Fibroblast of lung (primary cell): ENCODE measurements at regions not wholly inside any gene's neighbourhood (a gene's known extent, or its start where the extent isn't known, plus 50 kb on each side); places are given as distances from the start of the nearest gene placed in this dataset.

Experiments used
- DNase-seq, 2 donors: peaks; one replicate each; pipeline versions ENCODE4 v3.0.0 to v3.0.0-alpha.2; 2010; ENCODE audit warnings: low read depth in 2 of 2
- H2AFZ ChIP-seq: 2 replicates; pipeline ENCODE4 v1.5.1; 2012; ENCODE audit warnings: low read length, control low read depth, inconsistent platforms
- H3K27ac ChIP-seq: 2 replicates; pipeline ENCODE4 v1.5.1; 2011; ENCODE audit warnings: low read length, control low read depth; ENCODE audit not compliant: insufficient read depth
- H3K27me3 ChIP-seq: 2 replicates; pipeline ENCODE4 v1.5.1; 2011; ENCODE audit warnings: mild to moderate bottlenecking, low read length; ENCODE audit not compliant: control insufficient read depth, insufficient read depth
- H3K36me3 ChIP-seq: 2 replicates; pipeline ENCODE4 v1.5.1; 2011; ENCODE audit warnings: low read length; ENCODE audit not compliant: control insufficient read depth, insufficient read depth
- H3K4me1 ChIP-seq: 2 replicates; pipeline ENCODE4 v1.5.1; 2011; ENCODE audit warnings: low read length; ENCODE audit not compliant: control insufficient read depth, insufficient read depth; ENCODE audit errors: extremely low read depth
- H3K4me2 ChIP-seq: 2 replicates; pipeline ENCODE4 v1.5.1; 2011; ENCODE audit warnings: low read length, control low read depth; ENCODE audit not compliant: insufficient read depth; ENCODE audit errors: extremely low read depth
- H3K4me3 ChIP-seq, 4 experiments: fragments of 200-600 bp in 1 of 4; sonication (generic) in 1 of 4; replicated peaks in 1 of 4; 2 replicates each; pipeline ENCODE4 v1.5.1; 2011 to 2016; ENCODE audit warnings: low read length in 4 of 4, low read depth in 3 of 4, mild to moderate bottlenecking in 3 of 4, control low read depth in 2 of 4, inconsistent platforms in 1 of 4, mixed read lengths in 1 of 4; ENCODE audit not compliant: insufficient read depth in 1 of 4; ENCODE audit errors: control extremely low read depth in 1 of 4
- H3K79me2 ChIP-seq: 2 replicates; pipeline ENCODE4 v1.5.1; 2012; ENCODE audit warnings: mild to moderate bottlenecking, low read length, inconsistent platforms; ENCODE audit not compliant: control insufficient read depth, insufficient read depth
- H3K9ac ChIP-seq: 2 replicates; pipeline ENCODE4 v1.5.1; 2011; ENCODE audit warnings: mild to moderate bottlenecking, low read length, control low read depth; ENCODE audit not compliant: insufficient read depth
- H3K9me3 ChIP-seq: 2 replicates; pipeline ENCODE4 v1.5.1; 2012; ENCODE audit warnings: low read depth, low read length; ENCODE audit not compliant: control insufficient read depth, insufficient read depth
- H4K20me1 ChIP-seq: 2 replicates; pipeline ENCODE4 v1.5.1; 2011; ENCODE audit warnings: low read length; ENCODE audit not compliant: control insufficient read depth, insufficient read depth; ENCODE audit errors: extremely low read depth
- EZH2 ChIP-seq: IDR thresholded peaks from 2 replicates; pipeline ENCODE4 v1.5.1; 2012; ENCODE audit warnings: low read length, control low read depth, mild to moderate bottlenecking; ENCODE audit errors: missing control alignments
- TF ChIP-seq, protein P1 (sequence below), 2 donors: IDR thresholded peaks in 1 of 2; conservative IDR thresholded peaks in 1 of 2; 1 replicate in 1 of 2; 2 replicates in 1 of 2; pipeline ENCODE4 v1.5.1; 2011 to 2012; ENCODE audit warnings: low read length in 2 of 2, control low read depth in 1 of 2, inconsistent platforms in 1 of 2, low read depth in 1 of 2, mild to moderate bottlenecking in 1 of 2

DNA sequence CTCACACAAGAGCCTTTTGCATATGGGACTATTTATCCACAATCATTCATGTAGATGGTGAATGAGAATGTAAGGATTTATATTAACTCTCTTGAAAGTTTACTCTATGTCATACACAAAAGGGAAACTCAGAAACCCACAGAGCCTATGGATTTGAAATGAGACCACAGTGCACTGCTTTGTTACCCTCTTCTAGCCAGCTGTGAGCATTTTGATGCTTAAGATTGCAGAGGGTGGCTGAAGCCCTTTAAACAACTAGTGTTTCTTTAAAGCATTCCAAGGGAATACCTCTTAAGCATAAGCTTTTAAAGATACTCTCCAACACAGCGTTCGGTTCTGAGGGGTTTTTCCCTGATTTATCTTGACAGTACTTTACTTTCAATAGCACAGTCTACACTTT lies 113.9 kb downstream of the NKX6-1 start:
- Histone ChIP-seq H3K9ac (no peak overlapping the region), H3K79me2 (no peaks in the 10 kb centered on the region), H4K20me1 (no peaks in the 10 kb centered on the region), H3K4me1 (no peaks in the 10 kb centered on the region), H3K9me3 (no peaks in the 10 kb centered on the region), H3K27ac (no peak overlapping the region), H3K36me3 (no peaks in the 10 kb centered on the region), H2AFZ (no peak overlapping the region), H3K4me3 (no peak overlapping the region), H3K27me3 (no peaks in the 10 kb centered on the region), H3K4me2 (no peak overlapping the region)
- DNase-seq, result no peak
- TF ChIP-seq, protein P1, sequence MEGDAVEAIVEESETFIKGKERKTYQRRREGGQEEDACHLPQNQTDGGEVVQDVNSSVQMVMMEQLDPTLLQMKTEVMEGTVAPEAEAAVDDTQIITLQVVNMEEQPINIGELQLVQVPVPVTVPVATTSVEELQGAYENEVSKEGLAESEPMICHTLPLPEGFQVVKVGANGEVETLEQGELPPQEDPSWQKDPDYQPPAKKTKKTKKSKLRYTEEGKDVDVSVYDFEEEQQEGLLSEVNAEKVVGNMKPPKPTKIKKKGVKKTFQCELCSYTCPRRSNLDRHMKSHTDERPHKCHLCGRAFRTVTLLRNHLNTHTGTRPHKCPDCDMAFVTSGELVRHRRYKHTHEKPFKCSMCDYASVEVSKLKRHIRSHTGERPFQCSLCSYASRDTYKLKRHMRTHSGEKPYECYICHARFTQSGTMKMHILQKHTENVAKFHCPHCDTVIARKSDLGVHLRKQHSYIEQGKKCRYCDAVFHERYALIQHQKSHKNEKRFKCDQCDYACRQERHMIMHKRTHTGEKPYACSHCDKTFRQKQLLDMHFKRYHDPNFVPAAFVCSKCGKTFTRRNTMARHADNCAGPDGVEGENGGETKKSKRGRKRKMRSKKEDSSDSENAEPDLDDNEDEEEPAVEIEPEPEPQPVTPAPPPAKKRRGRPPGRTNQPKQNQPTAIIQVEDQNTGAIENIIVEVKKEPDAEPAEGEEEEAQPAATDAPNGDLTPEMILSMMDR (conservative IDR thresholded peaks at IDR 0.05 in 1 of 2, IDR thresholded peaks at IDR 0.05 in 1 of 2; ENCODE audit: low read depth in 1 of 2, low read length in 2 of 2), result no peak
- TF ChIP-seq EZH2, result no peak

DNA sequence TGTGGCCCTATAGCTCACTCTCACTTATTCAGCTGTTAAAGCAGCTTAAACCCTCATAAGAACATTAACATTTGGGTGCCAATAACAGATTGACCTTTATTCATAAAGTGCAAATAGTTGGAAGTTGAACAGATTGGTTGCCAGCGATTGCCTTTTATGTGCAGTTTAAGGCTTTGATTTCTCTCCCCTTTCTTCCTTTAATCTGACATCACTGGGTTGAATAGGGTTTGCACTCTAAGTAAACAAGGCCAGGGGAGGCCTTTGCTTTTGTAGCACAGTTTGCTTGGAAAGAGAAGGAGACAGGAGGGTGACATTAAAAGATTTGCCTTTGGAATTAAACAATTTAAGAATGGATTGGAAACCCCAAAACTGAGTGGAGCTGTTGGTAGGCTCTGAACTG lies 114.3 kb downstream of the NKX6-1 start:
- no peaks in the 10 kb centered on the region for H4K20me1 ChIP-seq
- no peak for DNase-seq
- H3K27me3 ChIP-seq, result no peaks in the 10 kb centered on the region
- no peak overlapping the region for H3K9ac ChIP-seq
- no peak overlapping the region for H3K4me3 ChIP-seq
- no peaks in the 10 kb centered on the region for H3K79me2 ChIP-seq
- H3K36me3 ChIP-seq, result no peaks in the 10 kb centered on the region
- no peak overlapping the region for H2AFZ ChIP-seq
- H3K9me3 ChIP-seq, result no peaks in the 10 kb centered on the region
- no peak overlapping the region for H3K4me2 ChIP-seq
- TF ChIP-seq, protein P1 (conservative IDR thresholded peaks at IDR 0.05 in 1 of 2, IDR thresholded peaks at IDR 0.05 in 1 of 2; ENCODE audit: low read depth in 1 of 2, low read length in 2 of 2), result no peak
- no peak for TF ChIP-seq EZH2
- H3K27ac ChIP-seq, result no peak overlapping the region
- H3K4me1 ChIP-seq, result no peaks in the 10 kb centered on the region

DNA sequence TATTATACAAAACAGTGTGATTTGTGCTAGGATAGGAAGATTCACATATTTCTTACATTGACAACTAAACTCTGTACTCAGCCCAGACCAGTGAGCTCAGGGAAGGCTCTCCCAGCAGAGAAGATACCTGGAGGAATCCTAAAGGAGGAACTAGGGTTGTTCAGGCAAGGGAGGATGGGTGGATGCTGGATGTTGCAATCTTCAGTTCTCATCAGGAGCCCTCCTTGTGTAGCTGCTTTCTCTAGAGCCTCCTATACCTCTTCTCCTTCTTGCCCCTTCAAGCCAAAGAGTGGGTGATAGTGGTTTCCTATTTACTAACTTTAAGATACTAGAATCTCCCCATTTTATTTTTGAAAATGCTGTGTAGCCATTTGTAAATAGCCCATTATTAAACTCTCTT lies 117.3 kb downstream of the NKX6-1 start:
- Histone ChIP-seq H3K9me3 (no peaks in the 10 kb centered on the region), H3K4me1 (no peaks in the 10 kb centered on the region), H3K9ac (no peak overlapping the region), H2AFZ (no peak overlapping the region), H3K4me2 (no peak overlapping the region), H3K79me2 (no peaks in the 10 kb centered on the region), H3K4me3 (no peak overlapping the region), H3K27ac (no peak overlapping the region), H4K20me1 (no peaks in the 10 kb centered on the region), H3K36me3 (no peaks in the 10 kb centered on the region), H3K27me3 (no peaks in the 10 kb centered on the region)
- no peak for DNase-seq
- TF ChIP-seq, protein P1 (conservative IDR thresholded peaks at IDR 0.05 in 1 of 2, IDR thresholded peaks at IDR 0.05 in 1 of 2; ENCODE audit: low read depth in 1 of 2, low read length in 2 of 2), result no peak
- TF ChIP-seq EZH2, result no peak
